ENCODE measurements at regions not wholly inside any gene's neighbourhood (a gene's known extent, or its start where the extent isn't known, plus 50 kb on each side); places are given as distances from the start of the nearest gene placed in this dataset.

DNA sequence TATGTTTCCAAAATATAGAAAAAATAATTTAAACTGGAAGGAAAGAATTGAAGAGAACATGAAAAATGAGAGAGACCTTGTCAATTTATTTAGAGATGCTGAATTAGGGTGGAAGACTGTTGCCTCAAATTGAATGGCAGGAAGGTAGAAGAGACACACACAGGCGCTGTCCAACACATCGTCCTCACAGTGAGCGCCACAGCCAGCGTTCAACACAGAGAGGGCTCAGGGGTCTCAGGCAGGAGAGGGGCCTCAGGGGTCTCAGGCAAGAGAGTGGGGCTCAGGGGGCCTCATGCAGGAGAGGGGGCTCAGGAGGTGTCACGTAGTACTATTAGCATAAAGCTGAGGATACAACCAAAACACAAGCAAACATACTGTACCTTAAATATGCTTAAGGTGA lies 65.7 kb downstream of the TMEM18 start:
- DNase-seq (ENCODE audit: low read depth in 2 of 2): no peak

DNA sequence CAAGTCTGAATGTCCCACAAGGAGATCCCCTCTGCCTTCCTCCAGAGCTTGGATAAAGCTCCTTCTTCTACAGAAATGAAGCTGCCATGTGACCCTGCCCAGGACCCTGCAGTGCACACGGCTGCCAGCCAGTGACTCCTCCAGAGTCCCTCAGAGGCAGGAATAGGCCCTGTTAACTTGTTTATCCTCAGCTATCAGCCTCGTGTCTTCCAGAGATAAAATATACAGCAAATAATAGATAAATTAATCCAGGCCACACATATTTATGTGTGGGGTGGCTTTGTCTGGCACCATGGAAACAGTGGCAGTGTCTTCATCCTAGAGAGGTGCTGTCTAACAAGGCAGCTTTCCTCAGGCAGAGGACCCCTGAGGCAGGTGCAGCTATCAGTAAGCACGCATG lies 66.7 kb downstream of the TMEM18 start:
- no peak for DNase-seq (ENCODE audit: low read depth in 2 of 2)

DNA sequence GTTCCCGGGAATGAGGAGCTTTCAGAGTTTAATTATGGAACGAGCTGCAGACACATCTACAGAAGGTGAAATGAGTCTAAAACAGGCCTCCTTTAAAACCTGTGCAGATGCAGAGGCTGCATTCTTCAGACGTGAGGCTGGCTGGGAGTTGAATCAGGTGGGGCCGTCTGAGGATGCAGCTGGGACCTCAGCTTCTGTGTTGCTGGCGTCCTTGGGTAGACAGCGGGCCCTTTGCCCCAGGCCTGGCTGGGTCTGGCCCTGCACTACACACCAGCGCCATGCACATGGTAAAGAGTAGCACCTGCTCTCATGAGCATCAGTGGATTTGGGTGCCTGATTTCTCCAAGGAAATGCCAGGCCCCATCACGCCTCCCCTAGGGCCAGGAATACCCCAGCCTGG lies 67.3 kb downstream of the TMEM18 start:
- DNase-seq (ENCODE audit: low read depth in 2 of 2): no peak

DNA sequence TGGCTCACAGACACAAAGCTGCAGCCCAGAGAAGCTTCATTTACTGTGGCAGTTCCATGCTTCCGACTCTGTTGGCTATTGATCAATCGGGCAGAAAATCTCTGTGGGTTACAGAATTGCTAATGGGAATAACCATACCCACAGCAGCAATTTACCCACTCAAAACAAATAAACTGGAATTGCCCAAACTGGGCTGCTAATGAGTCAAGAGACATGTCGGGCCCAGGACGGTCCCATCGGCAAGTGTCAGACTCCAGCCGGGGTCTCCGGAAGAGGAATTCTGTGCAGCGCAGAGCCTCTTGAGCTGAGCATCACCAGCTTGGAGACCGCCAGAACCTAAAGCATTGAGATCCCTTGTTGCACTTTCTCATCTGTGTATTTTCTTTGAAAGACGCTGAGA lies 67.8 kb downstream of the TMEM18 start:
- DNase-seq (ENCODE audit: low read depth in 2 of 2): no peak

DNA sequence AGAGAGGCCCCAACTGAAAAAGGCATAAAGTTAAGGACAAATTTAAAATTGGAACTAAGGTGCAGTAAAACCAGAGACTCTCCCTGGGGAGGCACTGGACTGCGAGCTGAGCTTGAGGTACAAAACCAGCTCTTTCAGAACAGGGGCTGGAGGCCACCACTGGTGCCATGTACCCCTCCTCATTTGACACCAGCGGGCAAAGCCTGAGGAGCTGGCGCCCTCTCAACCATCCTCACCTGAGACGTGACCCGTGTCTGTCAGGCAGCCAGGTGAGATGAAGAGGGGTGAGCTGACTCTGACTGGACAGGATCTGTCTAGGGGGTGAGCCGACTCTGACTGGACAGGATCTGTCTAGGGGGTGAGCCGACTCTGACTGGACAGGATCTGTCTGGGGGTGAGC lies 68.5 kb downstream of the TMEM18 start:
- no peak for DNase-seq (ENCODE audit: low read depth in 2 of 2)

DNA sequence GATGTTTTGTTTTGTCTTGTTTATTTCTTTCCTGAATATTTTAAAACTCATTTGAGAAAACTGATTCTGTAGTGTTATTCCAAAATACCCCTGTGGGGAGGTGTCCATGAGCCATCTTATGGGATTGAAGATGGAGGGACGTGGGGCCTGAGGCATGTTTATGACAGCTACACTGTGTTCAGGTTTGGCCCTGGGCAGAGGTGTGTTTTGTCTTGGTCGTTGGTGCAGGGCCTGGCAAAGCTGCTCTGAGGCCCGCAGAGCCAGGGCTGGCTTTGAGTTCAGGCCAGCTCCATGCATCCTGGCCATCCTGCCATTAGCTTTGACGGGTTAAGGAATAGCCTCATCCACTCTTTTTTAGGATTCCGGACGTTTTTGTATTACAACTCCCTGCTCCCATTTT lies 68.9 kb downstream of the TMEM18 start:
- DNase-seq (ENCODE audit: low read depth in 2 of 2): no peak

DNA sequence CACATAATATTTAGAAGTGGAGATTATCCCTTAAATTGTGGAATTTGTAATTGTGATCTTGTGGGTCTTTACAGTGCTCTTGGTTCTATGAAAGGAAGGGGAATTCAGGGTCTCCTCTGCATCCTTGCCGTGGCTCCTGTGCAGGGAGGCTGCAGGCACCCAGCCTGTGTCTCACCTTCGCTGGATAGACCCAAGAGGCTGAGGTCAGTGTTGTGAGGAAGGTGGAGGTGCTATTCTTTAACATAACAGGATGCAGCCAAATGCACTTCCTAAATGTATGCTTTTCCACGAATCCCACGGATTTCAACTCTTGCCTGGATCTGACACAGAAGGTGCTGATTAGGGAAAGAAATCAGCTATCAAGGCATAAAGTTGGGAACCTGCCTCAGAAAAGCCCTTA lies 69.5 kb downstream of the TMEM18 start:
- no peak for DNase-seq (ENCODE audit: low read depth in 2 of 2)

DNA sequence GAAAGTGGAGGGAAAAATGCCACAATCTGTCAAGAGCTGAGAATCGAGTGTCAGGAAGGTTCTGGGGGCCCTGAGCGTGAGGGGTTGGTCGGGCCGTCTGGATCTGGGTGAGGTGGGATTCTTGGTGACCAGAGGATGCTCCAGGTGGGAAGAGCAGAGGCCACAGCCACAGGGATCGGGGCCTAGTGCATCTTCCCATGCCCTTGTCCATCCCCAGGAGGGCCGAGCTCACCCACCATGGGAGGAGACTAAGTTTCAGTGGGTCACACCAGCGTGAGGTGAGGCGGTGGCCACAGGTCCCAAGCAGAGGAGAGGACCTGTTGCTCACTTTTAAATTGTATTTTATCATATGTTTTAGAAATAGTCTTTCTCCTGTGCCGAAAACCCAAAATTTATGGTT lies 70.0 kb downstream of the TMEM18 start:
- DNase-seq (ENCODE audit: low read depth in 2 of 2): no peak

DNA sequence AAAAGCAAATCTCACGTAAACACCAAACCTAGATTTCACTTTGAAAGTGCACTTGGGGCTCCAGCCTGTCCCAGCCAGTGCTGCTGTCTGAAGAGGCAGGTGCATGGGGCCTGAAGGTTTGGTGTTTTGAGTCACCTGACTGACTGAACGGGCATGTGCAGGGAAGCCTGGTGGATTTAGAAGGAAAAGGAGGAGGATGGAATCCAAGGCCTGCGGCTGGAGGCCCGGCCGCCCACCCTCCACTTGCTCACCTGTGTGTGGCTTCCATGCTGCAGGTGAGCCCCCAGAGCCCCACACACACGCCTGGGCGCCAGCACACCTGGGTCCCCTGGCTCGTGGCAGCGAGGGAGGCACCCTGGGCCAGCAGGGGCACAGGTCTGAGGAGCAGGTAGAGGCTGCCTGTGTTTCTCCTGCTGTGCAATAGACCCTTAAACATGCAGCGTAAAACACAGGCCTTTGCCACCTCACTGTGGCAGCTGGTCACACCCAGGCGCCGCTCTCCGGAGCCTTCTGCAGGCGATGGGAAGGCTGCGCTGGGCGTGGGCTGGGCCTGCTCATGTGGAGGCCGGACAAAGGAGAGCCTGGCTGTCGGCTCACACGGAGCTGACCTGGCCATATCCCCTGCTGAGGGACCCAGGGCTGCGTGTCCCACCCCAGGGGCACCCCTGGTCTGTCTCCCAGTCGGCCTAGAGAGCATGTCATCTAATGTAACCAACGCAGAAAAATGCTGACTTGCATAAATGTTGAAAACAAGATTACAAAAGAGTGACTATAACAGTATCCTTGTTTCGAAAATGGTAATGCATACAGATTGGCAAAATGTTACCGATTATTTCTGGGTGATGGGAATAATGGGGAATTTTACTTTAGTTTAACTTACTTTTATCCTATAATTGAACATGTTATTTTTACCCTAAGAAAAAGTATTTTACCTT lies 71.3 kb downstream of the TMEM18 start:
- no peak for DNase-seq (ENCODE audit: low read depth in 2 of 2)

DNA sequence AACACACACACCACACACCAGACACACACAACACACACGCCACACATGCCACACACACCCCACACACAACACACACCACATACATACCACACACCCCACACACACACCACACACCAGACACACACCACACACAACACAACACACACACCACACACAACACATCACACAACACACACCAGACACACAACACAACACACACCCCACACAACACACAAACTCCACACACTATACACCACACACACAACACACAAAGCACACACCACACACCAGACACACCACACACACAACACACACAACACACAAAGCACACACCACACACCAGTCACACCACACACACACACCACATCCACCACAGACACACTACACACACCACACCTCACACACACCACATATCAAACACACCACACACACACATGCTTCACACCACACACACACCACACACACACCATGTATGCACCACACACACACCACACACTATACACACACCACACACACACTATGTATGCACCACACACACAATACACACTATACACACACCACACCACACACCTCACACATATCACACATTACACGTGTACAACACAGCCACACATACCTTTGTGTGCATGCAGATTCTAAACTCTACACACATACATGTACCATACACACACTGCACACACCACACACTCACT lies 72.2 kb downstream of the TMEM18 start:
- no peak for DNase-seq (ENCODE audit: low read depth in 2 of 2)

DNA sequence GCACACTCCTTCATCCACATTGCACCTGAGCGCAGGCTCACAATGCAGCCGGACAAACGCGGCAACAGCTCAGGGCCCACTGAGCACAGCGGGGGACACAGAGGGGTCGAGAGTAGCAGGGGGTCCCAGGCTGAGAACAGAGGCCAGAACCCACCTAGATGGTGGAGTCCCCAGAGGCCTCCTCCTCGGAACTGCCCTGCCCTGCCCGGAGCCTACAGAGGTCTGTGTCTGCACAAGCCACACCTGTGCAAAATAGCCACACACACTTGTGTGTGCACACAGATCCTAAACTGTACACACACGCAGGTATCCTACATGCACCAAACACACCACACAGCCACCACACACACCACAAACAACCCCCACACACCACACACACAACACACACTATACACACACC lies 72.8 kb downstream of the TMEM18 start:
- DNase-seq (ENCODE audit: low read depth in 2 of 2): no peak

DNA sequence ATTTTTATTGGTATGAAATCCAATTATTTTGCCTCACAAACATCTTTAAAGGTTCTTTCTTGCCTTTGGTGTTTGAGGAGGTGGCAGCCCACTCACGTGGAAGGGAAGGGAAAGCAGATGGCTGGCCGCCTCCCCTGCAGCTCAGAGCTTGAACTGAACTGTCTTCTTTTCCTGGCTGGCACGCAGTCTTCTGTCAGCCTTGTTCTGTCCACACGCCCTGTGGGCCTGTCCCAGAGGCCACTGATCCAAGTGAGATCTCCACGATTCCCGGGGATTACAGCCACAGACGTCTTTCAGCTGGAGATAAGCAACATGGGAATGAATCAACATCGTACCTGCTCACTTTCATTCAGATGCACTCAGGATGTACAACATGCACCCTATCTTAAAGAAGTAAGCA lies 73.3 kb downstream of the TMEM18 start:
- no peak for DNase-seq (ENCODE audit: low read depth in 2 of 2)

DNA sequence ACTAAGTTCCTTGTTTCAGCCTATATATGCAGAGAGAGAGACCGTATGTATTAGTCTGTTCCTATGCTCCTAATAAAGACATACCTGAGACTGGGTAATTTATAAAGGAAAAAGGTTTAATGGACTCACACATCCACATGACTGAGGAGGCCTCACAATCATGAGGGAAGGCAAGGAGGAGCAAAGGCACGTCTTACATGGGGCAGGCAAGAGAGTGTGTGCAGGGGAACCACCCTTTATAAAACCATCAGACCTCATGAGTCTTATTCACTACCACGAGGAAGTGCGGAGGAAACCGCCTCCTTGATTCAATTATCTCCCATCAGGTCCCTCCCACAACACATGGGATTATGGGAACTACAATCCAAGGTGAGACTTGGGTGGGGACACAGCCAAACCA lies 73.8 kb downstream of the TMEM18 start:
- no peak for DNase-seq (ENCODE audit: low read depth in 2 of 2)

DNA sequence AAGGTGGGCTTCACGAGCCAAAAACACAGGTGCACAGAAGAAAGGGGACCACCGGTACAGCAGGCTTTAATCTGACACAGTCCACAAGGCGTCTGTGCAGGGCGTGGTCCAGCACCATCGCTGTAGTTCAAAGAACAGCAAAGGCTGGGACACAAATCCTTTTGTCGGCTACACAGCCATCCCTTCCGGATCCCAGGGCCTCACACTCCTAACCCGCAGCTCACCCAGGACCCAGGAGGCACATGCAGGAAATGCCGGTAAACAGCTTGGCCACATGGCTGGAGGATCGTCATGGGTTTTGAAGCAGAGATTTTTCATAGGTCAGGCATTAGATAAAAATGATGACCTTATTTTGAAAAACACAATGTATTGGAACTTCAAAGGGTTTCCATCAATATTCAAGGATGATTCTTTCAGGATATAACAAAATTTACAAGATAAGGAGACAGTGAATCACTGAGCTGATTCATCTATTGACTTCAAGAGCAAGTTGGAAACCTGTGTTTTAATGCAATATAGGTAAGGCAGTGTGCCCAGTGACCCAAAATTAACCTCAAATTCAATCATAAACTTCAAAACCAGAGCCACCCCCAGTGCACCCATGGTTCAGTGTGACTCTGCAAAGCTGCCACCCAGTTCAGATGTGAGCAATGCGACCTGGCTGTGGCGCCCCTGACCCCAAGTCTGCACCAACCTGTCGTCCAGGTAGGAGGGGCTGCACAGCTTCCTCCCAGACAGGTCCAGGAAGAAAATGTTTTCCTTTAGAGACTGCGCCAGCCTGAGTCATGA lies 74.4 kb downstream of the TMEM18 start:
- DNase-seq (ENCODE audit: low read depth in 2 of 2): no peak

DNA sequence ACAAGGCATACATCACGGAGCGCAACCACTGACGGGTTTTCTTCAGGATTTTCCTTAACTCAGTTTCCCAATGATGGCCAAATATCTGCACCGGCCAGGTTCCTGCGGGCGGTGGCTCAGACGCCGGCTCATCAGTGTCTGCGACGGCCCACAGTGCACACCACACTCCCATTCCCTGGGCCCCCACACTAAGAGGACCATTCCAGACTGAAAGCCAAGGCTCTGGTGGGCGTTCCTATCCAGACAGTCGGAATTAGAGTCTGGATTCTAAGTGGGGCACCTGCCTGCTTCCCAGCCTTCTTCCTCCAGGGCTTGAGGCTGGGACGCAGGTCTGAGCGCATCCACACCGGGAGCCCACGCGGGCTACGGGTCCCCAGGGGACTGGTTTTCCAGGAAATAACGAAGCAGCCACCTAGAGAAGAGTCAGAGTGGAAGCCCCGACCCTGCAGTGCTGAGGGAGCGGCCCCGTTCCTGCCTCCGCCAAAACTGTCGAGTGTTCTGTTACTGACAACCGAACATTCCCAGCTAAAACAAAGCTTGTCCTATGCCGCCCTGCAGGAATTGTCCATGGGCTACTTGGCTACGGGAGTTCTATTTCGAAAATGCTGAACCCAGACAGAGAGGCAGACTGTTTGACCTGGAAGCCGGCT lies 75.3 kb downstream of the TMEM18 start:
- DNase-seq (ENCODE audit: low read depth in 2 of 2): no peak

DNA sequence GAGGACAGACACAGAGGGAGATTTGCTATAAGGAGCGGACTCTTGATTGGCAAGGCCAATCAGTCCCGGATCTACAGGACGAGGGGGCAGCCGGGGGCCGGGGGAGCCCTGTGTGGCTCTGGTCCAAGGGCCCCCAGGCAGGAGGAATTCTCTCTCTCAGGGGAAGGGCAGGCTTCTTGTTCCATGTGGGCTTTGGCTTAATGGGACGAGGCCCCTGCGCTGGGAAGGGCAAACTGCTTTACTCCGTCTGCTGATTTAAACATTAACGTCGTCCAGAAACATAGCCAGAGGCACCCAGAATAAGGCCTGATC lies 75.9 kb downstream of the TMEM18 start:
- no peak for DNase-seq (ENCODE audit: low read depth in 2 of 2)

DNA sequence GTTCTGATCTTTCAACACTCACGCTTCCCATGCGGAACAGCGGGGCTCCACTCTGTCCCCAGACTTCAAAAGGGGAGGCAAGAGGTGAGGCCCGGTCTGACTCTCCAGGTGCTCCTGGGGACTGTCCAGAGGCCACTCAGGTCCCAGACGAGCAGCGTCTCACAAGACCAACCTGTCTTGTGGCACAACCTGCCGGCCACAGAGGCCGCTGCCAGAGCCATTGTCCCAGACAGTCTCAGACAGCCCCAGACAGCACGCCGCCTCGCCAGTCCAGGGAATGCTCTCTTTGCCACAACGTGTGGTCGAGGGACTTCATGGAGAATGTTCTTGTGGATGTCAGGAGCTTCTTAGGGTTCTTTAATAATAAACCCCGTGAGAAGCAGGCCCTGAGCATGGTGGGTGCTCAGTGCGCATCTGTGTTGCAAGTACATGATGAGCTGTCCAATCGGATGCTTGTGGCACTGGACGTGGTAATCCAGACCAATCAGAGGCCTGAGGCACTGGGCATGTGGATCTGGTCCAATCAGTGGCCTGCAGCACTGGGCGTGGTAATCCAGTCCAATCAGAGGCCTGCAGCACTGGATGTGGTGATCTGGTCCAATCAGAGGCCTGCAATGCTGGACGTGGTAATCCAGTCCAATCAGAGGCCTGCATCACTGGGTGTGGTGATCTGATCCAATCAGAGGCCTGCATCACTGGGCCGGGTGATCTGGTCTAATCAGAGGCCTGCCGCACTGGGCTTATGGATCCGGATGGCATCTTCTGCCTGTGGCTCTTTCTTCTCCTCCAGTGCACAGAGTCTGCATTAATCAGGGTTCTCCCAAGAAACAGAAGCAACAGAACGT lies 76.4 kb downstream of the TMEM18 start:
- DNase-seq (ENCODE audit: low read depth in 2 of 2): no peak

DNA sequence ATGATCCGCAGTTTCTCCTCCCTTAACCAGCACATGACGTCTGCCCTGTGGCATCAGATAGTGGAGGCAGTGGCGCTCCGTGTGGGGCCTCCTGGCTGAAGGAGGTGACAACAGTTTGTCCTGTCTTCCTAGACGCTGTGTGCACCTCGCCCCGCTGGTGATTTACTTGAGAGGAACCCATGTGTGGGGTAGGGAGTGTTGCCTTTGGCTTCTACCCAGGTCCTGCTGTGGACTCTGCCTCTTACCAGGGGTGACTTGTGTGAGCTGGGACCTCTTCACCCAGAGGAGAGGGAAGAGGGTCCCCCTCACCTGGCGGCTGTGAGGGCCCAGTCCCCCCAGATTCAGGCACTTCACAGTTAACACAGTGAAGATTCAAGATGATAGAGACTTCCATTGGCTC lies 77.6 kb downstream of the TMEM18 start:
- no peak for DNase-seq (ENCODE audit: low read depth in 2 of 2)

DNA sequence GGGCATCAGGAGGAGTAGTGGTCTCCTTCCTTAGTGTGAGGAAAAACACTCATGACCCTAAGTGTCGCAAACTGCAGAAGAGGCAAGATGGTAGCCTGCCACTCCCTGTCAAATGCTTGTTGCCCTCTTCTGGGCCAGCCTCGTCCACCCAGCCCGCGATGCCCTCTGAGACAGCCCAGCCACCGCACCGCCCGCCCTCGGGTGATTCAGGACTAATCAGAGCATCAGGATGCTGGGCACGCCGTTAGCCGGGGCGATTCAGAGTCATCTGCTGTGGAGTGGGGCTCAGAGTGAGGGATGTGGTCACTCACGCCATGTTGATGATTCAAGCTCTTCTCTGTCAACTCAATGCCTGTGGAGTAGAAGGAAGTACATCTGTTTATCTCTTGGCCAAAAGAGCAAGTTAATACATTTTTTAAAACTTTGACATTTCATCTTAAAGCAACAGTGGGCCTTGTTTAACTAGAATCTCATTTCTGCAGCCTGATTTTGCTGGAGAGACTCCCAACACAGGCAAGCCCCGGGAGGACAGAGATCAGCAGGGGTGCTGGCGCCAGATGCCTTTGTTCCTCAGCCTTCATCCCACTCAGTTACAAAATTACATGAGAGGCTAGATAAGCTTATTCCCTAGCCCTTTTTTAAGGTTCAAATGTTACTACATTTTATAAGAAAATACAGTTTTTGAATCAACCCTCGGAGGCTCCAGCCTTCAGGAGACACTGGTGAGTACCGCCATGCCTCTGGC lies 79.0 kb downstream of the TMEM18 start:
- DNase-seq (ENCODE audit: low read depth in 2 of 2): no peak

DNA sequence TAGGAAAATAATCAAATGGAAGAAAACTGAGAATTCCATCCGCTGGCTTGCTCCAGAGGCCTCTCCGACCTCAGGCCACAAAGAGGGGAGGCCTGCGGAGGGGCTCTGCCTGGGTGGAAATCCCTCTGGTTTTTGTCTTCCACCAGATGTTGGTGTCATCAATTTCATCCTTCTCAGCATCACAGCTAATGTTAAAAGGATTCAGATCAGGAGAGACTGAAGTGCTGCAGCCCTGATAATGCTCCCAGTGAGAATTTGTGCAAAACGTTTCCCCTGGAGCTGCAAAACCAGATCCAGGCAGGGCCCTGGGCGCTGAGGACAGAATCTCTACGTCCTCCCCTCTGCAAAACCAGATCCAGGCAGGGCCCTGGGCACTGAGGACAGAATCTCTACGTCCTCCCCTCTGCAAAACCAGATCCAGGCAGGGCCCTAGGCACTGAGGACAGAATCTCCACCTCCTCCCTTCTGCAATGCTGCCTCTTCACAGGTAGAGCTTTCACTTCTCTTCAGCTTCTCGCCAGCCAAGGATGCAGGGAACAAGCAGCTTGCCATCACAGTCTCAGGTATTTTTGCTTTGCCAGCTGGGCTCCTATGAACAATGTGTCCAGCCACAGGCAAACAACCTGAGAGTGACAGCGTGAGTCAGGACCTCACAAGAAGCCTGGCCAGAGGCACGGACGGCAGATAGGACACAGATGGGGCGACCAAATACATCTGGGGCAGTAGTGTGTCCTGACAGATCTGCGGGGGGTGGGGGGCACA lies 81.2 kb downstream of the TMEM18 start:
- DNase-seq (ENCODE audit: low read depth in 2 of 2): no peak

All from stimulated activated CD4-positive, alpha-beta T cell treated with anti-CD3 and anti-CD28 coated beads, Interleukin-1b, Interleukin-23, amount 100 ng/mL, for 1 hour (primary cell).